DOHH2 (cell line): ENCODE measurements at regions not wholly inside any gene's neighbourhood (a gene's known extent, or its start where the extent isn't known, plus 50 kb on each side); places are given as distances from the start of the nearest gene placed in this dataset.

Experiments
- CTCF ChIP-seq: fragments of 200-600 bp; sonication (generic); IDR thresholded peaks from one replicate; pipeline ENCODE4 v1.5.1; 2014; ENCODE audit warnings: antibody characterized with exemption, mild to moderate bottlenecking, low read depth, low read length; ENCODE audit not compliant: poor library complexity, severe bottlenecking
- EZH2phosphoT487 ChIP-seq: fragments of 200-600 bp; sonication (generic); IDR thresholded peaks from 2 replicates; pipeline ENCODE4 v1.6.1; 2017; ENCODE audit warnings: borderline replicate concordance, mild to moderate bottlenecking, antibody characterized with exemption, low read length, moderate library complexity, mixed read lengths

DNA sequence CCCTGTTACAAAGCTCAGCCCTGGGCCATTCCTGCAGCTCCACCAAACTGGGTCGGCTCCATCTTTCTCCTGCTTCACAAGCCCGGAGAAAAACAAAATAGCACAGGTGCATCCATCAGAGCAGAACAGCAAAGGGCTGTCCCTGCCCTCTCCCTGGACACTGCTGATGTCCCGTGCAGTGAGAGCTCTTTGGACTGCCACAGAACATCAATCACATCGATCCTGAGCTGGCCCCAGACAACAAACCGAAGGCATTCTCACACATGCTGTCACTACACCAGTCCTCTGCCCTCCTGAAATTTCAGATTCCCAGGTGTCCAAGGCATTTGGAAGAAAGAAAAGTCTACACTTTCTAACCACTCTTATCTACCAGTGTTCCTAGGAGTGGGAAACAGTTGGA lies 427.1 kb upstream of the ZMIZ1 start:
- TF ChIP-seq CTCF (no peak), EZH2phosphoT487 (no peak)
